OCI-LY3 (cell line): ENCODE measurements at regions not wholly inside any gene's neighbourhood (a gene's known extent, or its start where the extent isn't known, plus 50 kb on each side); places are given as distances from the start of the nearest gene placed in this dataset.

Experiments used
- H2AFZ ChIP-seq: fragments of 200-600, 300-600 bp; shearing (Covaris generic); 2 replicates; pipeline ENCODE4 v1.6.0; 2014; ENCODE audit warnings: antibody characterized with exemption, low read depth, low read length
- H3K27ac ChIP-seq: fragments of 200-600, 300-600 bp; sonication (generic); 2 replicates; pipeline ENCODE4 v1.5.1; 2014; ENCODE audit warnings: mild to moderate bottlenecking, low read length, moderate library complexity, mixed read lengths
- H3K27me3 ChIP-seq: fragments of 200-600, 300-600 bp; sonication (generic); 2 replicates; pipeline ENCODE4 v1.6.1; 2014; ENCODE audit warnings: low read depth, low read length, mixed read lengths
- H3K36me3 ChIP-seq: fragments of 200-600, 300-600 bp; sonication (generic); replicated peaks from 2 replicates; pipeline ENCODE3; 2014; ENCODE audit warnings: low read depth, low read length, mixed read lengths
- H3K4me1 ChIP-seq: fragments of 300-600, 200-600 bp; sonication (generic); 2 replicates; pipeline ENCODE4 v1.6.1; 2014; ENCODE audit warnings: low read length, mixed read lengths
- H3K4me2 ChIP-seq: fragments of 200-600, 300-600 bp; sonication (generic); 2 replicates; pipeline ENCODE4 v1.6.1; 2014; ENCODE audit warnings: low read length, mixed read lengths
- H3K4me3 ChIP-seq: fragments of 300-600, 200-600 bp; sonication (generic); 2 replicates; pipeline ENCODE4 v1.5.1; 2014; ENCODE audit warnings: antibody characterized with exemption, mild to moderate bottlenecking, low read length, moderate library complexity
- H3K79me2 ChIP-seq: fragments of 300-600, 200-600 bp; shearing (Covaris generic); 2 replicates; pipeline ENCODE4 v1.6.1; 2014; ENCODE audit warnings: mild to moderate bottlenecking, low read length, mixed read lengths
- H3K9ac ChIP-seq: fragments of 300-600, 200-600 bp; shearing (Covaris generic); 2 replicates; pipeline ENCODE4 v1.6.0; 2014; ENCODE audit warnings: mild to moderate bottlenecking, low read length, moderate library complexity
- H3K9me3 ChIP-seq: fragments of 200-600, 300-600 bp; shearing (Covaris generic); 2 replicates; pipeline ENCODE4 v1.6.1; 2014; ENCODE audit warnings: low read length, mixed read lengths; ENCODE audit not compliant: insufficient read depth
- H4K20me1 ChIP-seq: fragments of 200-600, 300-600 bp; sonication (generic); 2 replicates; pipeline ENCODE4 v1.6.1; 2016; ENCODE audit warnings: low read length, mixed read lengths; ENCODE audit not compliant: insufficient read depth
- CTCF ChIP-seq: fragments of 200-600, 300-600 bp; sonication (generic); IDR thresholded peaks from 2 replicates; pipeline ENCODE4 v1.5.1; 2014; ENCODE audit warnings: antibody characterized with exemption, low read length, low read depth
- EZH2phosphoT487 ChIP-seq: fragments of 200-600 bp; shearing (Covaris generic); IDR thresholded peaks from 2 replicates; pipeline ENCODE4 v1.6.1; 2018; ENCODE audit warnings: antibody characterized with exemption, mixed run types, low read depth

DNA sequence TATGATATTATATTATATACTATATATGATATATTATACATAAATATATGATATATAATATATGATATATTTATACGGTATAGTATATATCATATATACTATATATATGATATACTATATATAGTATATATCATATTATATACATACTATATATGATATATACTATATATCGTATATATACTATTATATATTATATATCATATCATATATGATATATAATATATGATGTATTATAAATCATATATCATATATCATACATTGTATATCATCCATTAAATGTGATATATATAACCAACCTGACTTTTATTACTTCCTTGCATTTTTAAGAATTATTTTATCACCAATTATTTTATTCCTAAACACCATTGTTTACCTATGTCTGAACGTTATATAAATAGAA is 146.6 kb upstream of the PRSS16 start:
- H2AFZ ChIP-seq, result no peak overlapping the region
- no peaks in the 10 kb centered on the region for H3K36me3 ChIP-seq
- no peak overlapping the region for H3K27ac ChIP-seq
- H3K9ac ChIP-seq, result no peak overlapping the region
- no peaks in the 10 kb centered on the region for H3K27me3 ChIP-seq
- H3K4me2 ChIP-seq, result no peak overlapping the region
- TF ChIP-seq EZH2phosphoT487 (no peak), CTCF (no peak)
- no peak overlapping the region for H3K4me3 ChIP-seq
- H3K79me2 ChIP-seq, result no peaks in the 10 kb centered on the region
- H4K20me1 ChIP-seq, result no peaks in the 10 kb centered on the region
- no peaks in the 10 kb centered on the region for H3K9me3 ChIP-seq
- H3K4me1 ChIP-seq, result no peaks in the 10 kb centered on the region

DNA sequence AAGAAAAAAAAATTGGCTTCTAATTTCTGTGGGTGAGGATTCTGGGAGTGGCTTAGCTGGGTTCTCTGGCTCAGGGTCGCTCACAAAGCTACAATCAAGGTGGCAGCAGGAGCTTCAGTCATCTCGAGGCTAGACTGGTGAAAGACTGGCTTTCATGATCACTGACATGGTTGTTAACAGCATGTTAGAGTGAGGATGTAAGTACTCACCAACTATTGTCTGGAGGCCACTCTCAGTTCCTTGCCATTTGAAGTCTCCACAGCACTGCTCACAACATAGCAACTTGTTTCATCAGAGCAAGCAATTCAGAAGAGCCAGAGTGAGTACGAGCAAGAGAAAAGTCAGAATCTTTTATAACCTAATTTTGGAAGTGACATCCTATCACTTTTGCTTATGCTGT is 145.7 kb upstream of the PRSS16 start:
- Histone ChIP-seq H3K27me3 (no peaks in the 10 kb centered on the region), H3K36me3 (no peaks in the 10 kb centered on the region), H2AFZ (no peak overlapping the region), H3K9me3 (no peaks in the 10 kb centered on the region), H4K20me1 (no peaks in the 10 kb centered on the region), H3K9ac (no peak overlapping the region), H3K27ac (no peak overlapping the region), H3K4me3 (no peak overlapping the region), H3K4me2 (no peak overlapping the region), H3K4me1 (no peaks in the 10 kb centered on the region), H3K79me2 (no peaks in the 10 kb centered on the region)
- TF ChIP-seq CTCF, result no peak
- no peak for TF ChIP-seq EZH2phosphoT487

- Histone ChIP-seq H3K79me2 (no peaks in the 10 kb centered on the region), H4K20me1 (no peaks in the 10 kb centered on the region), H3K9me3 (no peaks in the 10 kb centered on the region), H3K4me2 (no peak overlapping the region), H3K36me3 (no peaks in the 10 kb centered on the region), H2AFZ (no peak overlapping the region), H3K9ac (no peak overlapping the region), H3K27me3 (no peaks in the 10 kb centered on the region), H3K27ac (no peak overlapping the region), H3K4me3 (no peak overlapping the region), H3K4me1 (no peaks in the 10 kb centered on the region)
- TF ChIP-seq CTCF, result no peak
- no peak for TF ChIP-seq EZH2phosphoT487
These were observed 141.1 kb upstream of the PRSS16 start for GRCh38 chr6:27106382-27106781.

GRCh38 chr6:27111743-27112142 is 135.8 kb upstream of the PRSS16 start:
- Histone ChIP-seq H3K9me3 (peaks cover 11% of the 10 kb centered on the region; the same call in 1 of the 2 replicates), H3K79me2 (no peaks in the 10 kb centered on the region), H3K9ac (no peak overlapping the region), H3K4me3 (no peak overlapping the region), H3K36me3 (no peaks in the 10 kb centered on the region), H2AFZ (no peak overlapping the region), H3K27ac (no peak overlapping the region), H3K4me1 (no peaks in the 10 kb centered on the region), H3K4me2 (no peak overlapping the region), H4K20me1 (no peaks in the 10 kb centered on the region), H3K27me3 (no peaks in the 10 kb centered on the region)
- TF ChIP-seq EZH2phosphoT487 (no peak), CTCF (no peak)
